ENCODE measurements at regions not wholly inside any gene's neighbourhood (a gene's known extent, or its start where the extent isn't known, plus 50 kb on each side); places are given as distances from the start of the nearest gene placed in this dataset.

GRCh38 chr5:26530305-26530704 is 508.1 kb downstream of the CDH9 start:
- 73 to 79% (median 74%) methylated on average over 2 of the region's 2 CpGs for WGBS, 4 donors
- Histone ChIP-seq H3K27me3 (no peaks in the 10 kb centered on the region), H3K36me3 (replicated peaks in 1 of 2) (no peaks in the 10 kb centered on the region), H3K4me3 (no peak overlapping the region), H3K27ac (no peak overlapping the region), H3K4me1 (replicated peaks in 1 of 2) (no peaks in the 10 kb centered on the region), H3K9me3 (replicated peaks in 1 of 3) (no peaks in the 10 kb centered on the region)
- intact Hi-C loops (cut with DNase I) = no loop called here
- no peak for DNase-seq
- TF ChIP-seq POLR2A (IDR thresholded peaks at IDR 0.05) (no peak), CTCF (IDR thresholded peaks at IDR 0.05) (no peak)

DNA sequence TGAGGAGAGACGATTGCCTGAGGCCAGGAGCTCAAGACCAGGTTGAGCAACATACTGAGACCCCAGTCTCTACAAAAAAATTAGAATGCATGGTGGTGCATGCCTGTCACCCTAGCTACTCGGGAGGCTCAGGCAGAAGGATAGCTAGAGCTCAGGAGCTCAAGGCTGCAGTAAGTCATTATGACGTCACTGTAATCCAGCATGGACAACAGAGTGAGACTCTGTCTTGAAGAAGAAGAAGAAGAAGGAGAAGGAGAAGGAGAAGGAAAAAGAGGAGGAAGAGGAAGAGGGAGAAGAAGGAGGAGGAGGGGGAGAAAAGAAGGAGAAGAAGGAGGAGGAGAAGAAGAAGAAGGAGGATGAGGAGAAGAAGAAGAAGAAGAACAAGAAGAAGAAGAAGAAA is 519.1 kb downstream of the CDH9 start:
- intact Hi-C loops (cut with DNase I) = no loop called here
- peaks cover 0 to 4% (median 0%) of the 10 kb centered on the region in 3 donors for H3K9me3 ChIP-seq (replicated peaks in 1 of 3)
- WGBS, 4 donors = 49 to 66% (median 60%) methylated on average over 3 of the region's 3 CpGs

DNA sequence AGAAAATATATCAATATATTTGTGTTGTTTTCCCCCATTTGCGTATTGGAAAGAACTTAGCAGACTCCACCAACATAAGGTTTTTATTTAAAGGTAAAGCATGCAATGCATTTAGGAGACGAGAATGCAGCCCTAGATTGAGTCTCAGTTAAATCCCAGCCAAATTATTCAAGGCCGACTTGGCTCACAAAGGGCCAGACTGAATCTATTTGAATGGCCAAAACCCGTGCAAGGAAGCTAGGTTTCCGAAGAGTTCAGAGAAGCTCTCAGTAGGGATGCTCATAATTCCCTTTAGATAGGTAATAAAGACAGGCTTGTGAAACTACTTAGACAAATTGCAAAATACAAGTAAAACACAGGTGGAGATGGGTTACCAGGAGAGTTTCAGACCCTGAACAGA is 520.3 kb downstream of the CDH9 start:
- H3K36me3 ChIP-seq (replicated peaks in 1 of 2) = no peaks in the 10 kb centered on the region
- TF ChIP-seq POLR2A (IDR thresholded peaks at IDR 0.05) (no peak), CTCF (IDR thresholded peaks at IDR 0.05) (no peak)
- DNase-seq = no peak
- WGBS, 4 donors = 61 to 73% (median 65%) methylated on average over 5 of the region's 5 CpGs
- intact Hi-C loops (cut with DNase I) = no loop called here
- H3K9me3 ChIP-seq (replicated peaks in 1 of 3) = no peaks in the 10 kb centered on the region
- no peaks in the 10 kb centered on the region for H3K4me1 ChIP-seq (replicated peaks in 1 of 2)
- H3K27me3 ChIP-seq = no peaks in the 10 kb centered on the region
- H3K4me3 ChIP-seq = no peak overlapping the region
- H3K27ac ChIP-seq = no peak overlapping the region

More for the DNA sequence above, 519.1 kb downstream of the CDH9 start:
- Histone ChIP-seq H3K4me3 (no peak overlapping the region), H3K4me1 (replicated peaks in 1 of 2) (no peaks in the 10 kb centered on the region), H3K27me3 (no peaks in the 10 kb centered on the region), H3K36me3 (replicated peaks in 1 of 2) (no peaks in the 10 kb centered on the region), H3K27ac (no peak overlapping the region)
- no peak for DNase-seq
- TF ChIP-seq CTCF (IDR thresholded peaks at IDR 0.05) (no peak), POLR2A (IDR thresholded peaks at IDR 0.05) (no peak)

GRCh38 chr5:26498972-26499371 is 539.4 kb downstream of the CDH9 start:
- no peak for DNase-seq
- 66 to 82% (median 71%) methylated on average over 5 of the region's 5 CpGs for WGBS, 4 donors
- no peak for TF ChIP-seq POLR2A (IDR thresholded peaks at IDR 0.05)
- no peak for TF ChIP-seq CTCF (IDR thresholded peaks at IDR 0.05)

More at GRCh38 chr5:26498972-26499371, 539.4 kb downstream of the CDH9 start:
- Histone ChIP-seq H3K4me1 (replicated peaks in 1 of 2) (no peaks in the 10 kb centered on the region), H3K36me3 (replicated peaks in 1 of 2) (no peaks in the 10 kb centered on the region), H3K27ac (no peak overlapping the region), H3K4me3 (no peak overlapping the region), H3K9me3 (replicated peaks in 1 of 3) (no peaks in the 10 kb centered on the region), H3K27me3 (no peaks in the 10 kb centered on the region)
- intact Hi-C loops (cut with DNase I) = no loop called here
